Keratinocyte (primary cell): ENCODE measurements at regions not wholly inside any gene's neighbourhood (a gene's known extent, or its start where the extent isn't known, plus 50 kb on each side); places are given as distances from the start of the nearest gene placed in this dataset.

Experiments used
- DNase-seq: peaks from one replicate; pipeline ENCODE4 v3.0.0-alpha.2; 2011; ENCODE audit warnings: low read depth, missing footprints, low spot score
- FAIRE-seq: peaks from 2 replicates; lab custom pipeline; 2011; peaks lifted over from hg19 to GRCh38; lab: Jason Lieb, UNC
- H2AFZ ChIP-seq: 2 replicates; pipeline ENCODE4 v1.6.0; 2012; ENCODE audit warnings: low read length, control low read depth, inconsistent platforms; ENCODE audit not compliant: control insufficient read depth
- H3K27ac ChIP-seq: 2 replicates; pipeline ENCODE4 v1.5.1; 2011; ENCODE audit warnings: low read length; ENCODE audit not compliant: control insufficient read depth, insufficient read depth
- H3K27me3 ChIP-seq: 3 replicates; pipeline ENCODE4 v1.6.0; 2011; ENCODE audit warnings: low read length; ENCODE audit not compliant: control insufficient read depth, insufficient read depth; ENCODE audit errors: extremely low read depth
- H3K36me3 ChIP-seq, 2 experiments: 2 replicates in 1 of 2; 3 replicates in 1 of 2; pipeline ENCODE4 v1.5.1; 2011; ENCODE audit warnings: low read length in 2 of 2, mild to moderate bottlenecking in 1 of 2; ENCODE audit not compliant: control insufficient read depth in 2 of 2, insufficient read depth in 2 of 2; ENCODE audit errors: extremely low read depth in 1 of 2
- H3K4me1 ChIP-seq: 3 replicates; pipeline ENCODE4 v1.5.1; 2011; ENCODE audit warnings: low read length; ENCODE audit not compliant: control insufficient read depth, insufficient read depth; ENCODE audit errors: extremely low read depth
- H3K4me2 ChIP-seq: 3 replicates; pipeline ENCODE4 v1.6.0; 2011; ENCODE audit warnings: low read depth, low read length; ENCODE audit not compliant: control insufficient read depth, insufficient read depth; ENCODE audit errors: extremely low read depth
- H3K4me3 ChIP-seq, 3 experiments: fragments of 200-600 bp in 1 of 3; sonication (generic) in 1 of 3; 2 replicates in 2 of 3; 3 replicates in 1 of 3; pipeline ENCODE4 v1.5.1; 2011 to 2016; ENCODE audit warnings: low read length in 3 of 3, mild to moderate bottlenecking in 3 of 3, control low read depth in 2 of 3, inconsistent platforms in 1 of 3, low read depth in 1 of 3, mixed read lengths in 1 of 3, mixed run types in 1 of 3, moderate library complexity in 1 of 3; ENCODE audit not compliant: control insufficient read depth in 2 of 3, insufficient read depth in 2 of 3; ENCODE audit errors: extremely low read depth in 1 of 3
- H3K79me2 ChIP-seq: 2 replicates; pipeline ENCODE4 v1.6.0; 2012; ENCODE audit warnings: low read length; ENCODE audit not compliant: control insufficient read depth, insufficient read depth
- H3K9ac ChIP-seq: 3 replicates; pipeline ENCODE4 v1.6.0; 2011; ENCODE audit warnings: low read length; ENCODE audit not compliant: control insufficient read depth, insufficient read depth; ENCODE audit errors: extremely low read depth
- H3K9me1 ChIP-seq: 3 replicates; pipeline ENCODE4 v1.6.0; 2011; ENCODE audit warnings: low read length; ENCODE audit not compliant: control insufficient read depth, insufficient read depth; ENCODE audit errors: extremely low read depth
- H3K9me3 ChIP-seq: 2 replicates; pipeline ENCODE4 v1.5.1; 2012; ENCODE audit warnings: low read depth, low read length; ENCODE audit not compliant: control insufficient read depth
- H4K20me1 ChIP-seq: 3 replicates; pipeline ENCODE4 v1.6.0; 2011; ENCODE audit warnings: low read length; ENCODE audit not compliant: control insufficient read depth, insufficient read depth; ENCODE audit errors: extremely low read depth
- EZH2 ChIP-seq: IDR thresholded peaks from one replicate; pipeline ENCODE4 v1.6.1; 2012; ENCODE audit warnings: inconsistent platforms, mild to moderate bottlenecking, low read length, moderate library complexity
- dilution Hi-C: fragments of 300-500 bp; cut with MboI; formaldehyde crosslinking; loops from one replicate; pipeline ENCODE4 v1.7.0; 2020; ENCODE audit warnings: low sequenced_read_pairs; ENCODE audit not compliant: extremely low pct_ligation_motif_present
- TF ChIP-seq, protein P1 (sequence below), 3 experiments: IDR thresholded peaks in 1 of 3; conservative IDR thresholded peaks in 1 of 3; optimal IDR thresholded peaks in 1 of 3; 2 replicates in 2 of 3; 3 replicates in 1 of 3; pipeline versions ENCODE3 to v1.5.1; 2011; ENCODE audit warnings: low read length in 3 of 3, mild to moderate bottlenecking in 3 of 3, moderate library complexity in 2 of 3, control low read depth in 1 of 3, inconsistent platforms in 1 of 3; ENCODE audit not compliant: insufficient read depth in 2 of 3; ENCODE audit errors: extremely low read depth in 1 of 3

DNA sequence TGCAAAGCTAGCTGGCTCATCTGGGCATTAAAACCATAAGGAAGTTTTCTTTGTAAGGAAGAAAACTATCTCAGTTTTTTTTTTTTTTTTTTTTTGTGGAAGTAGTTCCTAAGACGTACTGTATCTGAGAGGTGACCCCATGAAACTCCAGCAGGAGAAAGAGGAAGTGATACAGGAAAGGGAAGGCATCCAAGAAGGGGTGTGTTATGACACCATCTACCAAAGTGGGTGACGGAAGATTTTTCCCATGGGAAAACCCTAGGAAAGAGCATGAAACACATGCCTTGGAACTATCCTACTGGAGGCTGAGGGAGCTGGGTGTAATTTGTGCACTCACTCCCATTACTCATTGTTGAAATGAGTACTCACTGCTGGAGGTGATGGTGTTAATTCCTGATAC lies 63.8 kb upstream of the ARHGAP20 start:
- no peaks in the 10 kb centered on the region for H3K27me3 ChIP-seq
- H3K36me3 ChIP-seq = no peaks in the 10 kb centered on the region
- H3K79me2 ChIP-seq = no peaks in the 10 kb centered on the region
- H2AFZ ChIP-seq = no peak overlapping the region
- no peak overlapping the region for H3K4me2 ChIP-seq
- H3K9me3 ChIP-seq = no peaks in the 10 kb centered on the region
- FAIRE-seq = no peak
- H3K9ac ChIP-seq = no peak overlapping the region
- no peak for DNase-seq
- dilution Hi-C loops = no loop called here
- no peaks in the 10 kb centered on the region for H4K20me1 ChIP-seq
- no peaks in the 10 kb centered on the region for H3K9me1 ChIP-seq
- H3K27ac ChIP-seq = no peak overlapping the region
- peaks cover 6% of the 10 kb centered on the region for H3K4me1 ChIP-seq
- no peak for TF ChIP-seq EZH2
- TF ChIP-seq, protein P1, sequence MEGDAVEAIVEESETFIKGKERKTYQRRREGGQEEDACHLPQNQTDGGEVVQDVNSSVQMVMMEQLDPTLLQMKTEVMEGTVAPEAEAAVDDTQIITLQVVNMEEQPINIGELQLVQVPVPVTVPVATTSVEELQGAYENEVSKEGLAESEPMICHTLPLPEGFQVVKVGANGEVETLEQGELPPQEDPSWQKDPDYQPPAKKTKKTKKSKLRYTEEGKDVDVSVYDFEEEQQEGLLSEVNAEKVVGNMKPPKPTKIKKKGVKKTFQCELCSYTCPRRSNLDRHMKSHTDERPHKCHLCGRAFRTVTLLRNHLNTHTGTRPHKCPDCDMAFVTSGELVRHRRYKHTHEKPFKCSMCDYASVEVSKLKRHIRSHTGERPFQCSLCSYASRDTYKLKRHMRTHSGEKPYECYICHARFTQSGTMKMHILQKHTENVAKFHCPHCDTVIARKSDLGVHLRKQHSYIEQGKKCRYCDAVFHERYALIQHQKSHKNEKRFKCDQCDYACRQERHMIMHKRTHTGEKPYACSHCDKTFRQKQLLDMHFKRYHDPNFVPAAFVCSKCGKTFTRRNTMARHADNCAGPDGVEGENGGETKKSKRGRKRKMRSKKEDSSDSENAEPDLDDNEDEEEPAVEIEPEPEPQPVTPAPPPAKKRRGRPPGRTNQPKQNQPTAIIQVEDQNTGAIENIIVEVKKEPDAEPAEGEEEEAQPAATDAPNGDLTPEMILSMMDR (optimal IDR thresholded peaks at IDR 0.05 in 1 of 3, IDR thresholded peaks at IDR 0.05 in 1 of 3, conservative IDR thresholded peaks at IDR 0.05 in 1 of 3; ENCODE audit: extremely low read depth in 1 of 3, insufficient read depth in 2 of 3, low read length in 3 of 3) = no peak
- H3K4me3 ChIP-seq = no peak overlapping the region

DNA sequence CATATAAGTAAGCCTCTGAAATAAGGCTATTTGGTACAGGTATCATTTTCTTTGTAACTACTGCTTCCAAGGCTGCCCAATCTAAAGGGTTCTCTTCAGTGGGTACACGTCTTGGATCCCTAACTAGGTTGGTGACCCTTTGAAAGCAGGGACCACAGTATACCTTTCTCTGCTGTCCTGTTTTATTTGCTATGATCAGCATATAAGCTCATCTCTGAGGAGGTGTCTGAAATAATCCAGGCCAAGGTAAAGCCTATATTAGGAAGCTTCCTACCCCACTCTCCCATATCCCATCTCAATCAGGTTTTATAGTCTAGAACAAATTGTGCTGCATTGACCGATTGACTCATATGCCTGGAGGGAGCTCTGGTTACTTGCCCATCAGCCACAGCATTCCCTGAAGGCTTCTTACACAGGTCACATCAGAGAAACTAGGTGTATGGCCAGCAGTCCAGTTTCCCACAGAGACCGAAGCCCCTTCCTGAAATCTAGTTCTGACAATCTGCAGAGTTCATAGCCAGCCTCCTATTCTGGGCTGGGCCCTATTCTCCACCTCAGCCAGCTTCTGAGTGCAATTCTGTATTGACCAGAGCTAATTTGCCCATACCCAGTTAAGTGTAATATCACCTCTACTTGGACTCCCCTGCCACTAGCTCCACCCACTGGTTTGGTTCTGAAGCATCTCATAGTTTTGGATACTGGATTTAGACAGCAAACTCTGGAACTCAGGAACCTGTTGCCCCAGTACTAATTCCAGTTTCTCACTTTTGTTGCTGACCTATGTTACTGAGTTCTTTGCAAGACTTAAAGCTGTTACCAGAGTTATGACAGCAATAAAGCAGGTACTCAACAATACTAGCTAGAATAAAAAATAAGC lies 62.1 kb upstream of the ARHGAP20 start:
- dilution Hi-C loops = no loop called here

More for the DNA sequence above, 62.1 kb upstream of the ARHGAP20 start:
- FAIRE-seq (no peak), DNase-seq (no peak)
- Histone ChIP-seq H3K4me2 (no peak overlapping the region), H3K27me3 (no peaks in the 10 kb centered on the region), H3K9me1 (no peaks in the 10 kb centered on the region), H2AFZ (no peak overlapping the region), H3K4me3 (no peak overlapping the region), H3K36me3 (no peaks in the 10 kb centered on the region), H3K9me3 (no peaks in the 10 kb centered on the region), H3K4me1 (peaks cover 6% of the 10 kb centered on the region), H3K9ac (no peak overlapping the region), H3K27ac (no peak overlapping the region), H3K79me2 (no peaks in the 10 kb centered on the region), H4K20me1 (no peaks in the 10 kb centered on the region)
- TF ChIP-seq EZH2 = no peak
- TF ChIP-seq, protein P1 (optimal IDR thresholded peaks at IDR 0.05 in 1 of 3, IDR thresholded peaks at IDR 0.05 in 1 of 3, conservative IDR thresholded peaks at IDR 0.05 in 1 of 3; ENCODE audit: extremely low read depth in 1 of 3, insufficient read depth in 2 of 3, low read length in 3 of 3) = peak in 1 of 3 experiments; percentile 0
